Nephron (organoid): ENCODE measurements at regions not wholly inside any gene's neighbourhood (a gene's known extent, or its start where the extent isn't known, plus 50 kb on each side); places are given as distances from the start of the nearest gene placed in this dataset.
"Not testable (repeated sequence)": the region's sequence is repeated elsewhere in the genome, so short reads cannot be mapped to it uniquely, and the experiment has no call there.

Source experiments
- H3K27ac Mint-ChIP-seq, 3 experiments: 2 replicates each; pipeline ENCODE4 v1.8.0; 2020; ENCODE audit warnings: mixed read lengths in 3 of 3, mild to moderate bottlenecking in 2 of 3, moderate library complexity in 1 of 3
- H3K27me3 Mint-ChIP-seq: 2 replicates; pipeline ENCODE4 v1.8.0; 2021; ENCODE audit warnings: low read depth, mild to moderate bottlenecking, moderate library complexity, mixed read lengths
- H3K36me3 Mint-ChIP-seq: 2 replicates; pipeline ENCODE4 v1.8.0; 2020; ENCODE audit warnings: low read depth, mixed read lengths
- H3K4me1 Mint-ChIP-seq: 2 replicates; pipeline ENCODE4 v1.8.0; 2020; ENCODE audit warnings: mixed read lengths
- H3K4me3 Mint-ChIP-seq, 3 experiments: 2 replicates each; pipeline ENCODE4 v1.8.0; 2020; ENCODE audit warnings: mild to moderate bottlenecking in 3 of 3, mixed read lengths in 3 of 3, moderate library complexity in 2 of 3
- H3K9me3 Mint-ChIP-seq: 2 replicates; pipeline ENCODE4 v1.8.0; 2020; ENCODE audit warnings: mixed read lengths
- CTCF ChIP-seq, 3 experiments: fragments of 200-600 bp; sonication (generic); IDR thresholded peaks; one replicate each; pipeline ENCODE4 v1.5.0; 2021; ENCODE audit warnings: antibody characterized with exemption in 3 of 3; ENCODE audit not compliant: unreplicated experiment in 3 of 3

DNA sequence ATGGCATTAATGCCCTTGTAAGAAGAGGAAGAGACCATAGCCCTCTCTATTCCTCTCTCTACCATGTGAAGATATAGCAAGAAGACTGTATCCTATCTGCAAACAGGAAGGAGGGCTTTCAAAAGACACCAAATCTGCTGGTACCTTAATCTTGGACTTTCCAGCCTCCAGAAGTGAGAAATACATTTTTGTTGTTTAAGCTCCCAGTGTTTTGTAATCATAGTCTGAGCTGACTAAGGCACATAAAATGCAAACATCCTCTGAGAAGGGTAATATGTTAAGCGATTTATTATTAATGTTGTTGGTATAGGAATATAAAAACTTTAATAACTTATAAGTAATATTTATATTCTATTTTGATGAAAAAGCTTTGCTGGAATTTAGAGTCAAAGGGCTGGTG lies 559.8 kb downstream of the SUCLG1 start:
- H3K4me1 Mint-ChIP-seq: no peaks in the 10 kb centered on the region

DNA sequence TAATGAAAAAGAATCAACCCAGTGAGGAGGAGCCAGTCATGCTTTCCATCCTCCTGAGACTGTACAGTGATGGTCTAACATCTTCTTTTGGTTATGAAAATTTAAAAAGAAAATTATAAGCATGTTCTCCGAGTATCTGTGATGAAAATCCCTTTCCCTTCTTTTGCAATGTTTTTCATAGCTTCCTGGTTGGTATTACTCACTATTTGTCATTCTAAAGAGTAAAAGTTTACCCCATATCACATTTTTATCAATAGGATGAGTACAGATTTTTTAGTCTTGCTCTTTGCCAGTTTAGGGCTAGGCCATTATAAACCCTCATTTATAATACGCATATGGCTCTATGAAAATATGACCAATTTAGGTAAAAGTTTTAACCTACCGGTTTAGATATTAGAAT lies 564.1 kb downstream of the SUCLG1 start:
- Mint-ChIP-seq H3K36me3 (no peaks in the 10 kb centered on the region), H3K27ac (no peak overlapping the region), H3K27me3 (no peaks in the 10 kb centered on the region), H3K4me3 (no peak overlapping the region), H3K4me1 (no peaks in the 10 kb centered on the region), H3K9me3 (no peaks in the 10 kb centered on the region)
- TF ChIP-seq CTCF (IDR thresholded peaks at IDR 0.05; ENCODE audit: unreplicated experiment in 3 of 3): no peak

More for the DNA sequence above, 559.8 kb downstream of the SUCLG1 start:
- no peaks in the 10 kb centered on the region for H3K9me3 Mint-ChIP-seq
- H3K4me3 Mint-ChIP-seq: no peak overlapping the region
- H3K27me3 Mint-ChIP-seq: no peaks in the 10 kb centered on the region
- H3K27ac Mint-ChIP-seq: no peak overlapping the region
- no peaks in the 10 kb centered on the region for H3K36me3 Mint-ChIP-seq
- TF ChIP-seq CTCF (IDR thresholded peaks at IDR 0.05; ENCODE audit: unreplicated experiment in 3 of 3): no peak

DNA sequence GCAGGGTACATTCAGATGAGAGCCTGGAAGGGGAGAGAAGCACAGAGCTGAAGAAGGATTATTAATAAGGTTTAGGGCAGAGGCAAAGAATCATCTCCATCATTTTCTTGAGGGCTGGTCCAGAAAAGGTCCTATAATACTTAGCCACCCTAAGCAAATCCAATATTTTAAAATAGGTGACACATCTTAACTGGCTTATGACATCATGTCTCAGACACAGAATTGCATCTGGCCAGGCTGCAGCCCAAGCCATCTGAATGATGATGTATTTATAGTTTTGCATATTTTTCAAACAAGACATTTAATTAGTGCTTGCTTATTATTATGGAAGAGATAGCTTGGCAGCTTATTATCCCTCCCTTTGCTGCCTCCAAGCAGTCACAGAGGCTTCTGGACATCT lies 571.3 kb downstream of the SUCLG1 start:
- Mint-ChIP-seq H3K9me3 (no peaks in the 10 kb centered on the region), H3K4me3 (no peak overlapping the region), H3K27ac (no peak overlapping the region), H3K4me1 (no peaks in the 10 kb centered on the region), H3K27me3 (no peaks in the 10 kb centered on the region), H3K36me3 (no peaks in the 10 kb centered on the region)
- no peak for TF ChIP-seq CTCF (IDR thresholded peaks at IDR 0.05; ENCODE audit: unreplicated experiment in 3 of 3)

DNA sequence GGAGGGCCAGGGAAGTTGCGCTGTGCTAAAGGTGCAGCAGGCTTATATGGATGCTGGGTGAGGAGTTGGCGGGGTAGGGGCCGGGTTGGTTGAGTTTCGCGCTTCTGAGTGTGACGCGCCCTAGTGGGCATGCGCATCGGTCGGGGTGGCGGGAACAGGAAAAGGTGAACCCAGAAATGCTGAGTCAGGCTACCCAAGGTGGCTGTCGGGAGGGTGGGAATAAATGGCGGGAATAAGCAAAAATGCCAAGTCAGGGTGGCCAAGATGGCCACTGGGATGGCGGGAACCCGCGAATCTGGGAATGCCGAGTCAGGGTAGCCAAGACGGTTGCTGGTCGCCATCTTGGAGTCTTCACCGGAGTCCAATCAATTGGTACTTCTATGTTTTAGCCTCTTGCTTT lies 580.0 kb downstream of the SUCLG1 start:
- Mint-ChIP-seq H3K27me3 (no peaks in the 10 kb centered on the region), H3K4me3 (no peak overlapping the region), H3K27ac (no peak overlapping the region), H3K4me1 (no peaks in the 10 kb centered on the region), H3K36me3 (peaks cover 4% of the 10 kb centered on the region), H3K9me3 (peaks cover 43% of the 10 kb centered on the region)
- no peak for TF ChIP-seq CTCF (IDR thresholded peaks at IDR 0.05; ENCODE audit: unreplicated experiment in 3 of 3)

- not testable (repeated sequence) for H3K27ac Mint-ChIP-seq, H3K27me3 Mint-ChIP-seq, H3K36me3 Mint-ChIP-seq, H3K4me3 Mint-ChIP-seq, H3K4me1 Mint-ChIP-seq
- H3K9me3 Mint-ChIP-seq: peaks cover 58% of the 10 kb centered on the region
Measured at GRCh38 chr2:83877261-83877660, 581.8 kb downstream of the SUCLG1 start.

GRCh38 chr2:83874712-83875430 lies 584.2 kb downstream of the SUCLG1 start:
- Mint-ChIP-seq H3K4me1 (no peaks in the 10 kb centered on the region), H3K27me3 (no peaks in the 10 kb centered on the region), H3K36me3 (peaks cover 4% of the 10 kb centered on the region), H3K27ac (no peak overlapping the region), H3K4me3 (no peak overlapping the region), H3K9me3 (peaks cover 58% of the 10 kb centered on the region)
- no peak for TF ChIP-seq CTCF (IDR thresholded peaks at IDR 0.05; ENCODE audit: unreplicated experiment in 3 of 3)
